ENCODE measurements at regions not wholly inside any gene's neighbourhood (a gene's known extent, or its start where the extent isn't known, plus 50 kb on each side); places are given as distances from the start of the nearest gene placed in this dataset.

- no peak for TF ChIP-seq BCL11A (IDR thresholded peaks at IDR 0.05; ENCODE audit: low read depth in 2 of 2, low read length in 2 of 2)
Measured at GRCh38 chr1:79875187-79875586, 868.7 kb upstream of the ADGRL4 start (continued).

Data from H1 (cell line).